Glutamatergic neuron (in vitro differentiated cells): ENCODE measurements at regions not wholly inside any gene's neighbourhood (a gene's known extent, or its start where the extent isn't known, plus 50 kb on each side); places are given as distances from the start of the nearest gene placed in this dataset.
A peak's percentile ranks its signal among the peaks of the same experiment; 100 is the strongest.

ENCODE experiments used
- DNase-seq: peaks from one replicate; pipeline ENCODE4 v3.0.0; 2022
- H3K27ac Mint-ChIP-seq: one replicate; pipeline ENCODE4 v1.8.0; 2020; ENCODE audit warnings: mild to moderate bottlenecking, mixed read lengths, inconsistent platforms; ENCODE audit not compliant: unreplicated experiment
- H3K27me3 Mint-ChIP-seq: one replicate; pipeline ENCODE4 v1.8.0; 2020; ENCODE audit warnings: mild to moderate bottlenecking, moderate library complexity, mixed read lengths, inconsistent platforms; ENCODE audit not compliant: unreplicated experiment
- H3K36me3 Mint-ChIP-seq: one replicate; pipeline ENCODE4 v1.8.0; 2020; ENCODE audit warnings: mild to moderate bottlenecking, mixed read lengths, inconsistent platforms; ENCODE audit not compliant: unreplicated experiment
- H3K4me1 Mint-ChIP-seq: one replicate; pipeline ENCODE4 v1.8.0; 2020; ENCODE audit warnings: mild to moderate bottlenecking, low read depth, mixed read lengths, inconsistent platforms; ENCODE audit not compliant: unreplicated experiment
- H3K4me3 Mint-ChIP-seq: one replicate; pipeline ENCODE4 v1.8.0; 2020; ENCODE audit warnings: mild to moderate bottlenecking, mixed read lengths, inconsistent platforms; ENCODE audit not compliant: unreplicated experiment
- H3K9me3 Mint-ChIP-seq: one replicate; pipeline ENCODE4 v1.8.0; 2020; ENCODE audit warnings: mild to moderate bottlenecking, moderate library complexity, mixed read lengths, inconsistent platforms; ENCODE audit not compliant: unreplicated experiment
- CTCF ChIP-seq: fragments of 200-600 bp; sonication (generic); IDR thresholded peaks from one replicate; pipeline ENCODE4 v1.5.0; 2021; ENCODE audit not compliant: partially characterized antibody, unreplicated experiment

GRCh38 chr3:31132132-31132769 lies 237.8 kb upstream of the GADL1 start:
- Mint-ChIP-seq H3K27ac (no peak overlapping the region), H3K27me3 (peaks cover 2% of the 10 kb centered on the region), H3K36me3 (no peaks in the 10 kb centered on the region)

GRCh38 chr3:31133541-31133940 lies 239.1 kb upstream of the GADL1 start:
- Mint-ChIP-seq H3K27ac (no peak overlapping the region), H3K36me3 (no peaks in the 10 kb centered on the region), H3K4me3 (no peak overlapping the region), H3K4me1 (peaks cover 28% of the 10 kb centered on the region), H3K9me3 (peaks cover 4% of the 10 kb centered on the region), H3K27me3 (peaks cover 2% of the 10 kb centered on the region)
- TF ChIP-seq CTCF = no peak
- no peak for DNase-seq

More at GRCh38 chr3:31132132-31132769, 237.8 kb upstream of the GADL1 start:
- no peak overlapping the region for H3K4me3 Mint-ChIP-seq
- DNase-seq = no peak
- H3K9me3 Mint-ChIP-seq = peaks cover 4% of the 10 kb centered on the region
- peaks cover 28% of the 10 kb centered on the region for H3K4me1 Mint-ChIP-seq
- peak; percentile 42 for TF ChIP-seq CTCF

GRCh38 chr3:31135546-31135945 lies 241.1 kb upstream of the GADL1 start:
- no peak overlapping the region for H3K27ac Mint-ChIP-seq
- peaks cover 19% of the 10 kb centered on the region for H3K4me1 Mint-ChIP-seq
- H3K4me3 Mint-ChIP-seq = no peak overlapping the region
- H3K27me3 Mint-ChIP-seq = peaks cover 2% of the 10 kb centered on the region
- peaks cover 2% of the 10 kb centered on the region for H3K9me3 Mint-ChIP-seq
- H3K36me3 Mint-ChIP-seq = no peaks in the 10 kb centered on the region
- TF ChIP-seq CTCF = no peak
- no peak for DNase-seq

GRCh38 chr3:31137718-31138465 lies 243.4 kb upstream of the GADL1 start:
- no peak for DNase-seq
- TF ChIP-seq CTCF = no peak
- Mint-ChIP-seq H3K27ac (no peak overlapping the region), H3K4me3 (no peak overlapping the region), H3K27me3 (peaks cover 2% of the 10 kb centered on the region), H3K4me1 (peaks cover 2% of the 10 kb centered on the region), H3K9me3 (no peaks in the 10 kb centered on the region), H3K36me3 (no peaks in the 10 kb centered on the region)

- no peak for DNase-seq
- Mint-ChIP-seq H3K9me3 (no peaks in the 10 kb centered on the region), H3K36me3 (no peaks in the 10 kb centered on the region), H3K4me3 (no peak overlapping the region), H3K27ac (no peak overlapping the region), H3K27me3 (no peaks in the 10 kb centered on the region), H3K4me1 (no peaks in the 10 kb centered on the region)
- TF ChIP-seq CTCF = no peak
These were observed 246.0 kb upstream of the GADL1 start for GRCh38 chr3:31140470-31140869.
